GM12864 (cell line): ENCODE measurements at regions not wholly inside any gene's neighbourhood (a gene's known extent, or its start where the extent isn't known, plus 50 kb on each side); places are given as distances from the start of the nearest gene placed in this dataset.

Source experiments
- DNase-seq: peaks from one replicate; pipeline ENCODE4 v3.0.0-alpha.2; 2011; ENCODE audit warnings: low read depth
- H3K4me3 ChIP-seq: 2 replicates; pipeline ENCODE4 v1.5.1; 2011; ENCODE audit warnings: mild to moderate bottlenecking, low read depth, low read length, control low read depth
- TF ChIP-seq, protein P1 (sequence below): IDR thresholded peaks from 2 replicates; pipeline ENCODE4 v1.5.1; 2011; ENCODE audit warnings: low read depth, mild to moderate bottlenecking, moderate library complexity, low read length, control low read depth, inconsistent platforms; ENCODE audit errors: missing control alignments

DNA sequence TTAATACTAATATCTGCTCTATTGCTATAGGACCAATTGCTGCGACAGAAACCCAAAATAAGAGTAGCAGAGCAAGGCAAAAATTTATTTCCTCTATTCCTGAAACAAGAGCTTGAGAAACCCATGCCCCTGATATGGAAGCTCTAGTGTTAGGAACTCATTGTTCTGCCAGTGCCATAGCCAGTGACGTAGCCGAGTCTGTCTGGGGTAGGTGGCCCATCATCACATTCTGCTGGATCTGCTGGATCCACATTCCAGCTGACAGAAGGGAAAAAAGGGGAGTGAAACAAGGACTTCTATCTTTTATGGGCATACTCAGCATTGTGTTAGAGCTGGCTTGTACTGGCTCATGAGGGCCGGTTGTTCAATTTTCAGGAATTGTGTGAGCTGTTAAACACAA is 248.9 kb upstream of the MON1B start:
- DNase-seq: no peak
- H3K4me3 ChIP-seq: no peak overlapping the region
- TF ChIP-seq, protein P1, sequence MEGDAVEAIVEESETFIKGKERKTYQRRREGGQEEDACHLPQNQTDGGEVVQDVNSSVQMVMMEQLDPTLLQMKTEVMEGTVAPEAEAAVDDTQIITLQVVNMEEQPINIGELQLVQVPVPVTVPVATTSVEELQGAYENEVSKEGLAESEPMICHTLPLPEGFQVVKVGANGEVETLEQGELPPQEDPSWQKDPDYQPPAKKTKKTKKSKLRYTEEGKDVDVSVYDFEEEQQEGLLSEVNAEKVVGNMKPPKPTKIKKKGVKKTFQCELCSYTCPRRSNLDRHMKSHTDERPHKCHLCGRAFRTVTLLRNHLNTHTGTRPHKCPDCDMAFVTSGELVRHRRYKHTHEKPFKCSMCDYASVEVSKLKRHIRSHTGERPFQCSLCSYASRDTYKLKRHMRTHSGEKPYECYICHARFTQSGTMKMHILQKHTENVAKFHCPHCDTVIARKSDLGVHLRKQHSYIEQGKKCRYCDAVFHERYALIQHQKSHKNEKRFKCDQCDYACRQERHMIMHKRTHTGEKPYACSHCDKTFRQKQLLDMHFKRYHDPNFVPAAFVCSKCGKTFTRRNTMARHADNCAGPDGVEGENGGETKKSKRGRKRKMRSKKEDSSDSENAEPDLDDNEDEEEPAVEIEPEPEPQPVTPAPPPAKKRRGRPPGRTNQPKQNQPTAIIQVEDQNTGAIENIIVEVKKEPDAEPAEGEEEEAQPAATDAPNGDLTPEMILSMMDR: no peak

DNA sequence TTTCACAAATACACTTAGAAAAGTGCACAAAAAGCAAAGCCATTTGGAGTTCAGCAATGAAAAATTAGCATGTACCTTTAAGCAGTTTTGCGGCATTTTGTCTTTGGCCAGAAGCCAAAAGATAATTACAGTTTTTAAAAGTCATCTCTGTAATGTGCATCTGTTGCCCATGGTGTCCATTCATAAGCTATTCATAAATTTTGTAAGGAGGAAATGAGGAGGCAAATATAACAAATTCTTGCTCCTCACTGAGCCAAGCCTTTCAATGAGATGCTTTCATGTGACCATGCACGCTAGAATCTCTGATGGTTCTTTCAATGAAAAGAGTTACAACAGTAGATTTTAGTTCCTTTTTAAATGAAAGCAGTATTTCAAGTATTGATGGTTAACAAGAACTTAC is 247.1 kb upstream of the MON1B start:
- TF ChIP-seq, protein P1: no peak
- DNase-seq: no peak
- H3K4me3 ChIP-seq: no peak overlapping the region

DNA sequence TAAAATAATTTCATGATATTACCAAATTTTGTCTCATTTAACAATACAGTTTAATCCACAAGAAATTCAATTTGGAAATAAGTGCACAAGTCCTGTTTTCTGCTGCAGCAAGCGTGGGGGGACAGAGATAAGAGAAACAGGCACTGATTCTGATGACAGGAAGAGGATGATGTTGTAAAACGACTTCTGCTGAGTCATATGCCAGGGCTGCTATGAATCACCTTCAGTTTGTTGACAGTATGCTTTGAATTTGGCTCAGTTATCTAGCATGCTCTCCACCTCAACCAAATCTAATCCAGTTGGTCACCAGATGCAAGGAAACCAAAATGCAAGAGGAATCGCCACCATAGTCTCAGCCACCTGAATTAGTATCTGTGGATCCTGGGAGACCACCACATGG is 244.1 kb upstream of the MON1B start:
- no peak for DNase-seq
- no peak overlapping the region for H3K4me3 ChIP-seq
- TF ChIP-seq, protein P1: no peak

DNA sequence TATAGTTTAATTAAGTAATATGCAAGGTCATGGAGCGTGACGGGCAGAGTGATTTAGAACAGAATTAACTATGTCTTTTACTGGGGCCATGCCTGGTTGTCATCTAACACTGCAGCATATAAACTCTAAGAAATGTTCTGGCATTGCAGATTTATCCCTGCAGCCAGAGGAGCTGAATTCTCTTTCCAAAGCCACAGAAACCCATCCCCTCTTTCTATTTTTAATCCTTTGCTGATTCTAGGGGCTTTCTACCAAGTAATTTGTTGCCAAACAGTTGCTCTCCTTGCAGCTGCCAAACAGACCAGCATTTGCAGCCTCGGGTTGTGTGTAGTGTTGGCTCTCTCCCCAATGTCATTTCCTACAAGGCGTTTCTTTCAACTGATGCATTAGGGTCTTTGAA is 243.2 kb upstream of the MON1B start:
- TF ChIP-seq, protein P1: no peak
- H3K4me3 ChIP-seq: no peak overlapping the region
- DNase-seq: no peak

DNA sequence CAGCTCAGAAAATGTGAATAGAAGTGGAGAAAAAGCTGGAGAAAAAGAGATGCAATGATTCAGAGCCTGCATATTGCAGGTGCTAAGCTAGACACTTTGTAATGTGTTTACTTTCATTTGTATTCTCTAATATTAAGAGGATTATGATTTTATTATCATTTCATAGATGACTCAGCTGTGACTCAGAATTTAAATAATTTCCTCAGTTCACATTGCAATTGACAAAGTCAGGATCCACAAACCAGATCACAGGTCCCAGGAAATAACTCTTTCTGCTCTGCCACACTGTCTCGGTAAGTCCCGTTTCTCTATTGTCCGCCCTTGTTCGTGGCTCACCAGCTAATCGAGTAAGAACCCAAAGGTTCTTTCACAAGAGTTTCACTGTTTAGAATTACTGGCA is 235.4 kb upstream of the MON1B start:
- DNase-seq: no peak
- TF ChIP-seq, protein P1: no peak
- H3K4me3 ChIP-seq: no peak overlapping the region

DNA sequence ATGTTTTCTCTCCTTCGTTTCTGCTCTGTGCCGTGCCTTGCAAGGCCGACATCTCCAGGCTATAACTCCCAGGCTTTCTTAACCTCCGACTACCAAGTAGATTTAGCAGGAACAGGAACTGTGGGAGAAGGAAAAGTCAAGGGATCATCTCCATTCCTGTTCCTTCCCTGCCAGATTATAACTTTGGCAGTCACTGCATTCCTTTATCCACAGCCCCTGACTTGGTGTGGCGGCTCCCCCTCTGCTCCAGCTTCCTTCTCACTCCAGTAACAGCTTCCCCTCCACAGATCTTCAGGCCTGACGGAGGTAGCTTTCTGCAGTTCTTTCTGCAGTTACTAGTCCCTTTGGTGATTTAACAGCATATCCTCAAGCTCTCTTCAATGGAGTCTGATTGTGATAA is 234.6 kb upstream of the MON1B start:
- no peak for DNase-seq
- TF ChIP-seq, protein P1: no peak
- H3K4me3 ChIP-seq: no peak overlapping the region

DNA sequence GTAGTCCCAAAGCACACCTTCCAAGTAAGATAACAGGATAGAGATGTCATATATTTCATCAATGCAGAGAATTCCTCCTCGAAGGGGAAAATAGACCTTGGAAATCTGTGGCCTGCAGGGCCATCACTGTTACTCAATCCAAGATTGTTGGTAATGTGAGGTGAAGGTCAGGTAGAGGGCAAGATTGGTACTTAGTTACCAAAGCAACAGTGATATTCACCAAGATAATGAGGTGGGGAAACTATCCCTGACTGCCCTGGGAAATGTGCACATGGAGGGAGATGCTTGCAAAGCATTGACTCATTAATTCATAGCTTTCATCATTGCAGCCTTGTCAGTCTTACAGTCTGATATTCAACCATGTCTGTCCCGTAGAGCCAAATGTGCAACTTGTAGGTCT is 234.1 kb upstream of the MON1B start:
- TF ChIP-seq, protein P1: no peak
- no peak overlapping the region for H3K4me3 ChIP-seq
- no peak for DNase-seq
